ENCODE measurements at regions not wholly inside any gene's neighbourhood (a gene's known extent, or its start where the extent isn't known, plus 50 kb on each side); places are given as distances from the start of the nearest gene placed in this dataset.

DNA sequence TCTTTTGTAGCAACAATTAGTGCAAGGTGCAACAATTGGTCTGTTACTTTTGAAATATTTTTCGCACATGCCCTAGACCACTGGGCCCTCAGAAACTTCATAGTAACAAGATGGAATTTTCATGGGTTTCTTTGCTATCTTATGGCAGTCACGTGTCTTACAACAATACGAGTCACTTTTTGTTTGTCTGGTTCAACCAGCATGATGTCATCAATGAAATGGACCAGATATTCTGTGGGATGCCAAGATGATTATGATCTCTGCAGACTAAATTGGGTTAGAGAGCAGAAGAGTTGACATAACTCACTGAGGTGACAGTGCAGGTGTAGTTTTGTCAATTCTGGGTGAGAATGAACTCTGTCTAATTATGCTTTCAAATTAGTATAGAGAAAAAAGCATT is 239.6 kb upstream of the RIOK2 start:
- no peak for TF ChIP-seq ZNF274 (IDR thresholded peaks at IDR 0.05; ENCODE audit: low read depth, low read length)
- H3K4me3 ChIP-seq (ENCODE audit: low read length) = no peak overlapping the region

GRCh38 chr5:97425511-97425910 is 242.5 kb upstream of the RIOK2 start:
- no peak overlapping the region for H3K4me3 ChIP-seq (ENCODE audit: low read length)
- TF ChIP-seq ZNF274 (IDR thresholded peaks at IDR 0.05; ENCODE audit: low read depth, low read length) = no peak

DNA sequence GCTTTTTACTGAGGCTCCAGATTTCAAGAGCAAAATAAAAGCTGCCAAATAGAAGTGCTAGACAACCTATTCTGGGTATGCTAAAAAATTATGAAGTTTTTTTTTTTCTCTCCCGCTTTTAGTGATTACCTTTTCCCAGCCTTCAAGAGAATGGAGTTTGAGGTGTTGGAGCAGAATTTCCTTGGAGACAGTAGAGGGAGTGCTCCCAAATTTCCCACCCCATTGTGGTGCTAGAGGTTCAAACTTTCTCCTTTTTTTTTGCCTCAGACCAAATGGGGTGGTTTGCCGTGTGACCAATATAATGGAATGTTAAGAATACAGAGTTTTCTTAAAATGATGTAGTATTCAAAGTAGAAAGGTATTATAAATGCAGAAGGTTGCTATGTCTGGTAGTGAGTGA is 244.2 kb upstream of the RIOK2 start:
- TF ChIP-seq ZNF274 (IDR thresholded peaks at IDR 0.05; ENCODE audit: low read depth, low read length) = no peak
- no peak overlapping the region for H3K4me3 ChIP-seq (ENCODE audit: low read length)

DNA sequence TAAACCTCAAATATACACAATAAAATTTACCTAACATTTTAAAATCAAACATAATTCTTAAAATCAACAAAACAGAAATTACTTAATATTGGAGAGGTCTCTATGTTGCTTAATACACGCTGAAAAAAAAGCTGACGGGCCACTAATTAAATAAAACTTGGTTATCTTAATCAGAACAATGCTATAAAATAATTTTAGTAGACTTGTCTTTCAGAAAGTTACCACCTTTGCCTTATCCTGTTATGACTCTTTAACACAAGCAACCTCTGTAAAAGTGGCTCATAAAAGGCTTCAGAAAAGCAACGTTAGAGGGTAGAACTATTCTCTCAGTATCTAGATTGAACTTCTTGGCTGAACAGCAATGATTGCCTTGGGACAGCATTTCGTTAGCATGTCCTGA is 251.0 kb upstream of the RIOK2 start:
- TF ChIP-seq ZNF274 (IDR thresholded peaks at IDR 0.05; ENCODE audit: low read depth, low read length) = no peak
- no peak overlapping the region for H3K4me3 ChIP-seq (ENCODE audit: low read length)

DNA sequence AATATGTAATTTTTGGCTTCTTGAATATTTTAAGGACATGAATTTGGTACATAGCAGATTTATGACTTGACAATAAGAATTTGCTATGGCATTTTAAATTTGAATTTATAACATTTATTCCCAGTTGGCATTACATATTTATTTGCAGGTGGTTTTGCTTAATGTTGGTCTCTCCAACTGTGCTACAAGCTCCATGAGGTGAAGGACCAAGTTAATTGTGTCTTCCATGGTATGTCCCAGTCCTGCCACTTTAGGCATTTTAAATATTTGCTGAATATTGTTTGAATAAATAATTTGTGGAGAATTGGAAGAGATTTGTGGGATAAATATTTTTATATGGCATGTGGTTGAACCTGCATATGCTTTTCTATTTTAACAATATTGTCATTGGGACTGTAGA is 253.4 kb upstream of the RIOK2 start:
- H3K4me3 ChIP-seq (ENCODE audit: low read length) = no peak overlapping the region
- TF ChIP-seq ZNF274 (IDR thresholded peaks at IDR 0.05; ENCODE audit: low read depth, low read length) = no peak

DNA sequence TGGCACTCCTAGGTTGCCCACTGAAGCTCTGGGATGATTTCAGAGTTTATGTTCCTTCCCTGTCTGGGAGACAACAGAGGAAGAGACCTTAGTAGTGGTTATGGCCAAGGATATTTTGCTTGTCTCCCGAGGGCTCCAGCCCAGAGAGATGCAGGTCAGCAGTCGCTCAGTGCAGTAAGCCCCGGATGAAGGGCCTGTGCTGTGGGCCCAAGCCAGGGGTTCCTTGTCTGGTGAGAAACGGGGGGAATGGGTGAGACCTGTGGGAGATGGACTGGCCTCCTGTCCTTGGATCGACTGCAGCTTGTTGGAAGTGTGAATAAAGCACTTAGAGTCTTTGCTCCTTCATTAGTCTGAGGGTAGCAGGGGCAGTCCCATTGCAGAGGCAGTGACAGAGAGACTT is 260.7 kb upstream of the RIOK2 start:
- no peak overlapping the region for H3K4me3 ChIP-seq (ENCODE audit: low read length)
- TF ChIP-seq ZNF274 (IDR thresholded peaks at IDR 0.05; ENCODE audit: low read depth, low read length) = no peak

DNA sequence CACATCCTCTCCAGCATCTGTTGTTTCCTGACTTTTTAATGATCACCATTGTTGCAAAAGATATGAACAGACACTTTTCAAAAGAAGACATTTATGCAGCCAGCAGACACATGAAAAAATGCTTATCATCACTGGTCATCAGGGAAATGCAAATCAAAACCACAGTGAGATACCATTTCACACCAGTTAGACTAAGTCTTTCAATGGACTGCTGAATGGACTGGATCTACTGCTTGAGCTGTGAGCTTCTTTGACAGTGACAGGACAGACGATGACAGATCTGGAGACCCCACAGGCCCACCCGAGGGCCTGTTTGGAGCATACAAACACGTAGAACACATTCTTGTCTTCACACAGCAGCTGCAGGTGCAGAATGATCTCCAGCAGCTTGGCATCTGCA is 266.1 kb upstream of the RIOK2 start:
- no peak overlapping the region for H3K4me3 ChIP-seq (ENCODE audit: low read length)
- no peak for TF ChIP-seq ZNF274 (IDR thresholded peaks at IDR 0.05; ENCODE audit: low read depth, low read length)

DNA sequence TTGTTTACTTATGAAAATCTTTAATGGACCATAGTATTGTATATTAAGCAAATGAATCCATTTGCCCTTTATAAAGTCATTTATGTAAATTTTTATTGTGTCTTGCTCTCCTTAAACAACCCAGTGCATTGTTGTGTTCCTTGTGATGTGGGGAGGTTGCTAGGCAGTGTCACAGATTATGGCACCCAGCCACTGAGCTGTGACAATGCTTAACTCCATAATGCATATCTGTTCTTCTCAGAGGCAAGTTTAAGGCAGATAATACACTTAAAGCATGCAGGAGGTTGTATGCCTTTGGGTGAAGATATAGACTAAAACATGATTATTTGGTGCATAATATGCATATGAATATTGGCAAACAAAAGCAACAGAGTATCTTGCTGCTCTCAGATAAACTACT is 269.6 kb upstream of the RIOK2 start:
- H3K4me3 ChIP-seq (ENCODE audit: low read length) = no peak overlapping the region
- no peak for TF ChIP-seq ZNF274 (IDR thresholded peaks at IDR 0.05; ENCODE audit: low read depth, low read length)

GRCh38 chr5:97453263-97453662 is 270.2 kb upstream of the RIOK2 start:
- no peak overlapping the region for H3K4me3 ChIP-seq (ENCODE audit: low read length)
- no peak for TF ChIP-seq ZNF274 (IDR thresholded peaks at IDR 0.05; ENCODE audit: low read depth, low read length)

DNA sequence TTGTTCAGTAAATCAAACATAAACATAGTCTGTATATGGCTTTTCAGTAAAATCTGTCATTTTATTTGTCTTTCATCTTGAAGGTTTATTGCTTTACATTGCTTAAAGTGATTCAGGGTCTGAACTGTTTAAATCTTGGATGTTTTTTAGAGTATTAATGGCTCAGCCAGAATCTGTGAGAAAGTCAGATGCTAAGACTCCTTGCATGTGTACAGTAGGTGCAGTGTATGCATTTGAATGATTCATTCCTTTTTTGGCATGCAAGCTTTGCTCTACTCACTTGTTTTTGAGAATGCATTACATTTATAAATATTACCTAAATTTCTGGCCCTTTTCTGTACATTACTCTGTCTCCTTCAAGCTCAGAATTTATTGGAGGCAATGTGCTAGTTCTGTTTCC is 271.0 kb upstream of the RIOK2 start:
- no peak overlapping the region for H3K4me3 ChIP-seq (ENCODE audit: low read length)
- no peak for TF ChIP-seq ZNF274 (IDR thresholded peaks at IDR 0.05; ENCODE audit: low read depth, low read length)

DNA sequence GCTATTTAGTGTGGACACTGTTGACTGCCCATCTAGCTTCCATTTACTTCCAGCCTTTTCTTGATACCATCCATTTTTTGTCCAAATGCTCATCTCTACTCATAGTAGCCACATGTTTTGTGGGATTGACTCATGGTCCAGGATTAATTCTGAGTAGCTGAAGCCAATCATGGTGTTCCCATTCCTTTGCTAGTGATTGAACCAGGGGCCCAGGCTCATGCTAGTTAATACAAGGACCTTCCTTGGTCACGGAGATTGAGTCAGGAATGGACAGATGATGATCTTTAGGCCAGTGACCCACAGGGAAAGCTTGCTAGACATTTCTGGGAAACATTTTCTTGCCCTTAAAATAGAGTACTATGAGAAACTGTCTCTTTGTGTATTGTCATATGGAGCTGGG is 272.9 kb upstream of the RIOK2 start:
- TF ChIP-seq ZNF274 (IDR thresholded peaks at IDR 0.05; ENCODE audit: low read depth, low read length) = no peak
- no peak overlapping the region for H3K4me3 ChIP-seq (ENCODE audit: low read length)

DNA sequence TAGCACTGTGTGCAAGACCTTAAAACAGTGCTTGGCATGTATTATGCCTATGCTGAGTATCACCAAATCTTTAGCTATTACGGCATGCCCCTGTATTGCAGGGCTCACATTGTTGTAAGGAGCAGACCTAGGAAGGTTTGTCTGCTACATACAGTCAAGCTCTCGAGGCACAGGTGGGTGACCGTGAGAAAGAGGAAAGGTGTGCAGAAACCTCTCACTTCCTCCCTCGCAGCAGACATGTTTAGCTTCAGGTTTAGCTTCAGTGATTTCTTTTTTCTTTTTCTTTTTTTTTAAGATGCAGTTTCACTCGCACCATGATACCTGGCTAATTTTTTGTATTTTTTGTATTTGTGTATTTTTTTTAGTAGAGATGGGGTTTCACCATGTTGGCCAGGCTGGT is 275.8 kb upstream of the RIOK2 start:
- TF ChIP-seq ZNF274 (IDR thresholded peaks at IDR 0.05; ENCODE audit: low read depth, low read length) = no peak
- H3K4me3 ChIP-seq (ENCODE audit: low read length) = no peak overlapping the region

- H3K4me3 ChIP-seq (ENCODE audit: low read length) = no peak overlapping the region
- TF ChIP-seq ZNF274 (IDR thresholded peaks at IDR 0.05; ENCODE audit: low read depth, low read length) = no peak
Observed at GRCh38 chr5:97471951-97472350, 288.9 kb upstream of the RIOK2 start.

- no peak for TF ChIP-seq ZNF274 (IDR thresholded peaks at IDR 0.05; ENCODE audit: low read depth, low read length)
Observed at GRCh38 chr5:97475847-97476246, 292.8 kb upstream of the RIOK2 start.

GRCh38 chr5:97476852-97477534 is 293.9 kb upstream of the RIOK2 start:
- no peak overlapping the region for H3K4me3 ChIP-seq (ENCODE audit: low read length)
- TF ChIP-seq ZNF274 (IDR thresholded peaks at IDR 0.05; ENCODE audit: low read depth, low read length) = no peak

More at GRCh38 chr5:97475847-97476246, 292.8 kb upstream of the RIOK2 start:
- H3K4me3 ChIP-seq (ENCODE audit: low read length) = no peak overlapping the region

GRCh38 chr5:97478483-97478882 is 295.4 kb upstream of the RIOK2 start:
- no peak for TF ChIP-seq ZNF274 (IDR thresholded peaks at IDR 0.05; ENCODE audit: low read depth, low read length)
- no peak overlapping the region for H3K4me3 ChIP-seq (ENCODE audit: low read length)
